Mesenchymal stem cell (in vitro differentiated cells and primary cell): ENCODE measurements at regions not wholly inside any gene's neighbourhood (a gene's known extent, or its start where the extent isn't known, plus 50 kb on each side); places are given as distances from the start of the nearest gene placed in this dataset.

Source experiments
- DNase-seq: peaks from one replicate; pipeline ENCODE4 v3.0.0-alpha.2; 2013
- H2AFZ ChIP-seq: one replicate; pipeline ENCODE4 v1.6.1; 2013; ENCODE audit warnings: low read depth, mild to moderate bottlenecking, control low read depth, inconsistent platforms, low read length, moderate library complexity
- H2AK5ac ChIP-seq: 2 replicates; pipeline ENCODE4 v1.6.1; 2013; ENCODE audit warnings: low read length, moderate library complexity, mild to moderate bottlenecking, inconsistent platforms; ENCODE audit not compliant: severe bottlenecking
- H2BK120ac ChIP-seq: one replicate; pipeline ENCODE4 v1.6.1; 2013; ENCODE audit warnings: low read depth, mild to moderate bottlenecking, inconsistent platforms, low read length, moderate library complexity
- H2BK12ac ChIP-seq, 2 experiments: one replicate each; pipeline ENCODE4 v1.6.1; 2013; ENCODE audit warnings: inconsistent platforms in 2 of 2, low read length in 2 of 2, mild to moderate bottlenecking in 2 of 2, moderate library complexity in 2 of 2, control low read depth in 1 of 2
- H2BK15ac ChIP-seq: one replicate; pipeline ENCODE4 v1.6.1; 2013; ENCODE audit warnings: mild to moderate bottlenecking, low read depth, inconsistent platforms; ENCODE audit not compliant: poor library complexity, severe bottlenecking
- H2BK5ac ChIP-seq: 2 replicates; pipeline ENCODE4 v1.6.1; 2013; ENCODE audit warnings: low read depth, mild to moderate bottlenecking, low read length, control low read depth, inconsistent platforms; ENCODE audit not compliant: poor library complexity, severe bottlenecking
- H3K14ac ChIP-seq, 2 experiments: one replicate each; pipeline ENCODE4 v1.6.1; 2013; ENCODE audit warnings: inconsistent platforms in 2 of 2, low read length in 2 of 2, control low read depth in 1 of 2, mild to moderate bottlenecking in 1 of 2, moderate library complexity in 1 of 2
- H3K18ac ChIP-seq, 2 experiments: one replicate each; pipeline ENCODE4 v1.6.1; 2013; ENCODE audit warnings: inconsistent platforms in 2 of 2, low read length in 2 of 2, control low read depth in 1 of 2, low read depth in 1 of 2, mild to moderate bottlenecking in 1 of 2
- H3K23ac ChIP-seq, 2 experiments: one replicate each; pipeline ENCODE4 v1.6.1; 2013; ENCODE audit warnings: inconsistent platforms in 2 of 2, low read length in 2 of 2, mild to moderate bottlenecking in 2 of 2, moderate library complexity in 2 of 2, control low read depth in 1 of 2
- H3K27ac ChIP-seq: 2 replicates; pipeline ENCODE4 v1.5.1; 2013; ENCODE audit warnings: mild to moderate bottlenecking, moderate library complexity, low read length, control low read depth, inconsistent platforms; ENCODE audit not compliant: poor library complexity, severe bottlenecking
- H3K27me3 ChIP-seq, 2 experiments: 2 replicates each; pipeline versions ENCODE4 v1.6.1 to v1.7.0; 2013; ENCODE audit warnings: low read length in 2 of 2, mild to moderate bottlenecking in 2 of 2, moderate library complexity in 2 of 2, control low read depth in 1 of 2, inconsistent platforms in 1 of 2; ENCODE audit not compliant: control insufficient read depth in 1 of 2, insufficient read depth in 1 of 2
- H3K36me3 ChIP-seq, 2 experiments: 2 replicates each; pipeline versions ENCODE4 v1.6.1 to v1.7.0; 2013; ENCODE audit warnings: low read length in 2 of 2, control low read depth in 1 of 2, inconsistent platforms in 1 of 2, low read depth in 1 of 2, mild to moderate bottlenecking in 1 of 2; ENCODE audit not compliant: insufficient read depth in 2 of 2, control insufficient read depth in 1 of 2
- H3K4ac ChIP-seq, 2 experiments: one replicate each; pipeline ENCODE4 v1.6.1; 2013; ENCODE audit warnings: inconsistent platforms in 2 of 2, low read length in 2 of 2, mild to moderate bottlenecking in 2 of 2, moderate library complexity in 2 of 2, control low read depth in 1 of 2, low read depth in 1 of 2
- H3K4me1 ChIP-seq: 2 replicates; pipeline ENCODE4 v1.6.1; 2013; ENCODE audit warnings: low read depth, low read length, control low read depth; ENCODE audit not compliant: control insufficient read depth, insufficient read depth
- H3K4me2 ChIP-seq: 2 replicates; pipeline ENCODE4 v1.6.1; 2013; ENCODE audit warnings: low read length, mild to moderate bottlenecking, inconsistent platforms; ENCODE audit not compliant: poor library complexity, severe bottlenecking
- H3K4me3 ChIP-seq, 2 experiments: 2 replicates each; pipeline versions ENCODE4 v1.5.1 to v1.7.0; 2013; ENCODE audit warnings: low read length in 2 of 2, mild to moderate bottlenecking in 2 of 2, control low read depth in 1 of 2, low read depth in 1 of 2; ENCODE audit not compliant: insufficient read depth in 1 of 2
- H3K79me1 ChIP-seq: replicated peaks from 2 replicates; pipeline ENCODE4 v1.6.1; 2013; ENCODE audit warnings: mild to moderate bottlenecking, control low read depth, low read length, inconsistent platforms; ENCODE audit not compliant: poor library complexity, severe bottlenecking
- H3K9ac ChIP-seq: 2 replicates; pipeline ENCODE4 v1.7.0; 2013; ENCODE audit warnings: mild to moderate bottlenecking, low read length, moderate library complexity
- H3K9me3 ChIP-seq: 2 replicates; pipeline ENCODE4 v1.7.0; 2013; ENCODE audit warnings: mild to moderate bottlenecking, low read length; ENCODE audit not compliant: control insufficient read depth
- H4K8ac ChIP-seq: one replicate; pipeline ENCODE4 v1.6.1; 2013; ENCODE audit warnings: inconsistent platforms, mild to moderate bottlenecking, low read length, moderate library complexity
- H4K91ac ChIP-seq: one replicate; pipeline ENCODE4 v1.6.1; 2013; ENCODE audit warnings: mild to moderate bottlenecking, low read length, inconsistent platforms
- WGBS: methylation state at CpG from one replicate; pipeline ENCODE4 v1.1.7; 2013; ENCODE audit warnings: mixed read lengths; 5-methylcytosine and 5-hydroxymethylcytosine counted together

GRCh38 chr4:65102419-65102818 is 567.9 kb downstream of the EPHA5 start:
- H3K9me3 ChIP-seq: peaks cover 2% of the 10 kb centered on the region
- H2BK5ac ChIP-seq: no peak overlapping the region
- H3K14ac ChIP-seq: no peak overlapping the region
- H3K9ac ChIP-seq: no peak overlapping the region
- H3K36me3 ChIP-seq: no peaks in the 10 kb centered on the region
- no peak overlapping the region for H2BK120ac ChIP-seq
- no peak overlapping the region for H2AK5ac ChIP-seq
- H3K18ac ChIP-seq: no peak overlapping the region
- no peak overlapping the region for H3K23ac ChIP-seq
- no peak overlapping the region for H3K27ac ChIP-seq
- H4K91ac ChIP-seq: no peak overlapping the region
- no peak overlapping the region for H2BK12ac ChIP-seq
- no peak overlapping the region for H3K4ac ChIP-seq
- H3K4me1 ChIP-seq: no peaks in the 10 kb centered on the region
- no peak overlapping the region for H2BK15ac ChIP-seq
- H3K4me2 ChIP-seq: no peak overlapping the region
- no peak overlapping the region for H4K8ac ChIP-seq
- H3K27me3 ChIP-seq: no peaks in the 10 kb centered on the region
- no peak for DNase-seq
- WGBS: no CpG with 5 or more reads among the region's 2 CpGs
- no peak overlapping the region for H3K4me3 ChIP-seq
- no peak overlapping the region for H2AFZ ChIP-seq
- no peaks in the 10 kb centered on the region for H3K79me1 ChIP-seq

- no peak overlapping the region for H3K4ac ChIP-seq
- no peak overlapping the region for H2BK15ac ChIP-seq
- H3K18ac ChIP-seq: no peak overlapping the region
- no peak overlapping the region for H3K4me3 ChIP-seq
- H3K9ac ChIP-seq: no peak overlapping the region
- no peaks in the 10 kb centered on the region for H3K36me3 ChIP-seq
- no peak overlapping the region for H2AK5ac ChIP-seq
- H4K8ac ChIP-seq: no peak overlapping the region
- DNase-seq: no peak
- H3K9me3 ChIP-seq: peaks cover 5% of the 10 kb centered on the region
- H3K79me1 ChIP-seq: no peaks in the 10 kb centered on the region
- H2BK120ac ChIP-seq: no peak overlapping the region
- H2BK5ac ChIP-seq: no peak overlapping the region
- H3K23ac ChIP-seq: no peak overlapping the region
- H2AFZ ChIP-seq: no peak overlapping the region
- H3K27ac ChIP-seq: no peak overlapping the region
- no peaks in the 10 kb centered on the region for H3K27me3 ChIP-seq
- peak overlapping the region in 1 of 2 experiments; percentile 41 for H3K14ac ChIP-seq
- H3K4me2 ChIP-seq: no peak overlapping the region
- H3K4me1 ChIP-seq: no peaks in the 10 kb centered on the region
- WGBS: no CpG with 5 or more reads among the region's 1 CpG
- H4K91ac ChIP-seq: no peak overlapping the region
- no peak overlapping the region for H2BK12ac ChIP-seq
These were observed 573.7 kb downstream of the EPHA5 start for GRCh38 chr4:65096630-65097029.

GRCh38 chr4:65089666-65090065 is 580.6 kb downstream of the EPHA5 start:
- H3K79me1 ChIP-seq: no peaks in the 10 kb centered on the region
- no peak overlapping the region for H4K8ac ChIP-seq
- H3K4me3 ChIP-seq: no peak overlapping the region
- H2AK5ac ChIP-seq: no peak overlapping the region
- H2BK5ac ChIP-seq: no peak overlapping the region
- no peak overlapping the region for H4K91ac ChIP-seq
- no peak overlapping the region for H3K27ac ChIP-seq
- H3K9me3 ChIP-seq: peaks cover under 1% of the 10 kb centered on the region
- no peak overlapping the region for H3K14ac ChIP-seq
- no peak overlapping the region for H3K4me2 ChIP-seq
- H3K36me3 ChIP-seq: no peaks in the 10 kb centered on the region
- no peak overlapping the region for H2AFZ ChIP-seq
- H3K18ac ChIP-seq: no peak overlapping the region
- H3K27me3 ChIP-seq: no peaks in the 10 kb centered on the region
- no peaks in the 10 kb centered on the region for H3K4me1 ChIP-seq
- no peak overlapping the region for H2BK120ac ChIP-seq
- H2BK12ac ChIP-seq: no peak overlapping the region
- no peak overlapping the region for H2BK15ac ChIP-seq
- DNase-seq: peak; percentile 22
- no peak overlapping the region for H3K23ac ChIP-seq
- no peak overlapping the region for H3K4ac ChIP-seq
- H3K9ac ChIP-seq: no peak overlapping the region

DNA sequence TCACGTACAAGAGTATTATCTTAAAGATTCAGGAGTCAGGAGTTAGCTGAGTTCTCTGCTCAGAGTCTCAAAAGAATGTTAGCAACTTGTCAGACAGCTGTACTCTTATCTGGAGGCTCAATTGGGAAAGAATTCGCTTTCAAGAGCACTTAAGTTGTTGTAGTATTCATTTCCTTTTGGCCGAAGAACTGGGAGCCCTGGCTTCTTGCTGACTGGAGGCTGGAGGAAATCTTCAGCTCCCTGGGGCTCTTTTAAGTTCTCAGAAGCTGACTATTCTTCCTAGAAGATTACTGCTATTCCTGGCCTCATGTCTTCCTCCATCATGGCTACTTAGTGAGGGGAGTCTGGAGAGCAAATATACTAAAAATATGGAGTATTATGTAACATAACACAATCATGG is 587.2 kb downstream of the EPHA5 start:
- Histone ChIP-seq H2BK120ac (no peak overlapping the region), H2BK5ac (no peak overlapping the region), H2BK12ac (no peak overlapping the region), H3K9me3 (no peaks in the 10 kb centered on the region), H3K18ac (no peak overlapping the region), H3K4me1 (no peaks in the 10 kb centered on the region), H4K91ac (no peak overlapping the region), H3K14ac (no peak overlapping the region), H3K79me1 (no peaks in the 10 kb centered on the region), H3K4me2 (no peak overlapping the region), H3K23ac (no peak overlapping the region), H3K4ac (no peak overlapping the region), H2AK5ac (no peak overlapping the region), H3K36me3 (no peaks in the 10 kb centered on the region), H3K27me3 (no peaks in the 10 kb centered on the region), H3K9ac (no peak overlapping the region), H4K8ac (no peak overlapping the region), H2AFZ (no peak overlapping the region), H3K27ac (no peak overlapping the region), H2BK15ac (no peak overlapping the region), H3K4me3 (no peak overlapping the region)
- 3% methylated on average over 3 of the region's 3 CpGs for WGBS
- DNase-seq: peak; percentile 78
